ENCODE measurements at regions not wholly inside any gene's neighbourhood (a gene's known extent, or its start where the extent isn't known, plus 50 kb on each side); places are given as distances from the start of the nearest gene placed in this dataset.

DNA sequence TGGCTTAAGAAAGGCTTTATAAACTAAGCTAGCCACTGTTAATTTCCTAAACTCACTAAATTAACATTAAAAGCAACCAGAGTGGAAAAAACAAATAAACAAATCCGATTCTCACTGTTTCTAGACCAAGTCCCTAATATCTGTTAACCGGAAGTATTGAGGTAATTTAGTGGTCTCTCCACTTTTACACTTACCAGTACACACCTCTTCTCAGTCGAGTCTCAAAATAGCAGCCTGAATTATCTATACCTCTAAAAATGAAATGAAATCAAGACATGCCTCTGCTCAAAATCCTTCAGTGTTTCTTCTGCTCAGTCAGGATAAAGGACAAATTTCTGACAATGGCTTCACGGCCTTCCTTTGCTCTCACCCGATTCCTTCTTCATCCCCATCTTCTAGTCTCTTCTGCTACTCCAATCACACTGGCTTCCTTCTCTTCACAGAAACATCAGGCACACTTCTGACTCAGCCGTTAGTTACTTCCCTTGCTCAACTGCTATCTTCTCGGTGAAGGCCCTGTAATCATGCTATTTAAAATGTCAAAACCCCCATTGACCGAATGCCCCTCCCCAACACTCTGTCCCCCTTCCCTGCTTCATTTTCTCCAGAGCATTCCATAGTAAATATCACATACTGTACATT lies 161.3 kb downstream of the KITLG start:
- POLR2A ChIA-PET = no interaction called here
- no peaks in the 10 kb centered on the region for H3K9me3 ChIP-seq (ENCODE audit: control insufficient read depth, insufficient read depth, low read depth, low read length)
- H3K4me1 ChIP-seq (ENCODE audit: control insufficient read depth, insufficient read depth, low read length) = no peaks in the 10 kb centered on the region
- CTCF ChIA-PET = no interaction called here
- H3K4me3 ChIP-seq (ENCODE audit: low read depth, low read length) = no peak overlapping the region
- no peaks in the 10 kb centered on the region for H3K36me3 ChIP-seq (ENCODE audit: control insufficient read depth in 2 of 2, insufficient read depth in 1 of 2, low read length in 2 of 2)
- TF ChIP-seq ZNF157 (tag by site-specific recombination; IDR thresholded peaks at IDR 0.05) (no peak), ZBTB21 (tag by site-specific recombination; IDR thresholded peaks at IDR 0.05) (no peak), ZNF555 (tag by site-specific recombination; conservative IDR thresholded peaks at IDR 0.05) (no peak), ZNF391 (tag by site-specific recombination; IDR thresholded peaks at IDR 0.05; ENCODE audit: borderline replicate concordance, low read depth) (no peak)
- H3K27ac ChIP-seq (ENCODE audit: extremely low read depth, low read depth, low read length) = no peak overlapping the region

DNA sequence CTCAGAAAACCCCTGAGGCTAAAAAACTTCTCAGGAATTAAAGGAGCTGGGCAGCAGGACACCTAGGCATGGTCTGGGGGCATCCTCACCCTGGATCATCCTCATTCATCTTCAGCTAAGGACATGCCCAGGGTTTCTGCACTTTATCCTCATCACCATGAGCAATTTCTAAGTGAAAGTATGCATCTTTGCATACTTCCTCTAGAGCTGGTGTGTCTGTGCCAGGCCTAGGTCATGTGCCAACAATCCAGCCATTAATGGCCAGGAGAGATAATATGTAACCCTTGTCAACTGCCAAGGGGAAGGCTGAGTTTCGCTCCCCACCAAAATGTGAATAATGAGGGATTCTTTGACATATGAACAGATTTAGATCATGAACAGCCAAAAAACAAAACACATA lies 160.5 kb downstream of the KITLG start:
- ChIA-PET POLR2A (no interaction called here), CTCF (no interaction called here)
- Histone ChIP-seq H3K4me3 (ENCODE audit: low read depth, low read length) (no peak overlapping the region), H3K9me3 (ENCODE audit: control insufficient read depth, insufficient read depth, low read depth, low read length) (no peaks in the 10 kb centered on the region), H3K36me3 (ENCODE audit: control insufficient read depth in 2 of 2, insufficient read depth in 1 of 2, low read length in 2 of 2) (no peaks in the 10 kb centered on the region), H3K27ac (ENCODE audit: extremely low read depth, low read depth, low read length) (no peak overlapping the region), H3K4me1 (ENCODE audit: control insufficient read depth, insufficient read depth, low read length) (no peaks in the 10 kb centered on the region)
- TF ChIP-seq YY2 (tag by site-specific recombination; IDR thresholded peaks at IDR 0.05) = no peak
- TF ChIP-seq, protein P1, sequence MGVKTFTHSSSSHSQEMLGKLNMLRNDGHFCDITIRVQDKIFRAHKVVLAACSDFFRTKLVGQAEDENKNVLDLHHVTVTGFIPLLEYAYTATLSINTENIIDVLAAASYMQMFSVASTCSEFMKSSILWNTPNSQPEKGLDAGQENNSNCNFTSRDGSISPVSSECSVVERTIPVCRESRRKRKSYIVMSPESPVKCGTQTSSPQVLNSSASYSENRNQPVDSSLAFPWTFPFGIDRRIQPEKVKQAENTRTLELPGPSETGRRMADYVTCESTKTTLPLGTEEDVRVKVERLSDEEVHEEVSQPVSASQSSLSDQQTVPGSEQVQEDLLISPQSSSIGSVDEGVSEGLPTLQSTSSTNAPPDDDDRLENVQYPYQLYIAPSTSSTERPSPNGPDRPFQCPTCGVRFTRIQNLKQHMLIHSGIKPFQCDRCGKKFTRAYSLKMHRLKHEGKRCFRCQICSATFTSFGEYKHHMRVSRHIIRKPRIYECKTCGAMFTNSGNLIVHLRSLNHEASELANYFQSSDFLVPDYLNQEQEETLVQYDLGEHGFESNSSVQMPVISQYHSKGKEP (tag by site-specific recombination; IDR thresholded peaks at IDR 0.05) = no peak
- TF ChIP-seq ZNF626 (tag by site-specific recombination; IDR thresholded peaks at IDR 0.05) = no peak
- TF ChIP-seq ZNF146 (tag by site-specific recombination; IDR thresholded peaks at IDR 0.05) = no peak
- no peak for TF ChIP-seq MZF1 (tag by site-specific recombination; IDR thresholded peaks at IDR 0.05; ENCODE audit: borderline replicate concordance)
- no peak for TF ChIP-seq ZNF514 (tag by site-specific recombination; IDR thresholded peaks at IDR 0.05)

DNA sequence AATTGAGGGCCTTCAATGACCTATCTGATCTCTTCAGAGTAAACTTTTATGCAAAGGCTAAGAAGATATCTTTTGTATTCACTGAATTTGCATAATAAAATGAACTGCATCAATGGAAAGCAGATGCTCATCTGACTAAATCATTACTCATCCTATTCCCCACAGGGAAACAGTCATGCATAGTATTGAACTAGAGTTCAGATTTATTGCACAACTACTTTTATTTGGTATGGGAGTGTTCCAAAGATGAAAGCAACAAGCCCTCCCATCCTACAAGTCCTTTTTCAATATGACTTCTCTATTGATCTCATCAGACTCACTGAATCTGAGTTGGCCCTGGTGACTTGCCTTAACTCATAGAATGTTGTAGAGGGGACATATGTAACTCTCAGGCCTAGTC lies 159.8 kb downstream of the KITLG start:
- CTCF ChIA-PET = no interaction called here
- POLR2A ChIA-PET = no interaction called here

DNA sequence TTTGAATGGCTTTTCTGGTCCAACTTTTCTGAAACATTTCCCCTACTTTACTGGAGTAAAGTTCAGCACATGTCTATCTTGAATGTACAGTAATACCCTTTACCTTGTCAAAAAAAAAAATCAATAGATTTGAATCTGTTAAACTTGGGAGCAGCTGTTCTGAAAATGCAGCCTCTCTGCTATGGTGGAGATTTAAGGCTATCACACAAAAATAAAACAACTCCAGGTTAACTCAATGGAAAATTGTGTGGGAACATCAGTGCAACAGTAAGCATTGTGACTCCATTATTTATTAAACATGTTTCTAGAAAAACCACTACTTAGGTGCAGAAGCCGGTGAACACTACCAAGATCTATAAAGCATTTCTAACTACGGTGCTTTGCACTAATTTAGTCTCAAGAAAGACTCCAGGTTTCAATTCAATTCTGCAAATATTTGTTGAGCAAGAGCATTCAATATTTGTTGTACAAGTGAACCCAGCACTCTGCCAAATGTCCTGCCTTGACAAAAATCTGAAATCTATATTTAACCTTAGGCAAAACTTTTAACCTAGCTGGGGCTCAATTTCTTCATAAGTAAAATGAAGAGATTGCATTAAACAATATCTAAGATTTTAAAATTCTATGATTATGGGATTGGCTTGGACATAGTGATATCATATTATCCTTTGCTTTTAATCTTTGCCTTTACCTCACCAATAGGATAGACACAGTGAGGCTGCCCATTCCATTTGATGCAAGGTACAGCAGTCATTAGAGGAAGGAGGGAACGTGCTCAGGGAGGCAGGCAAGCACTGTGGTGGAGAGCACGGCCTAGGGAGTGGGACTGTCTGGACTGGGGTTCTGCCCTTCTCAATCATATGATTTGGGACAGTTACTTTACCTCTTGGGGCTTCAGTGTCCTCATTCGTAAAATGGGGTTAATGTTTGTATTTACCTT lies 155.2 kb downstream of the KITLG start:
- CTCF ChIA-PET = interaction anchor here (0.6 kb wide), 1 partner anchor 132 kb away, joined by 3 read pairs; no protein-coding TSS in a partner anchor
- Histone ChIP-seq H3K4me1 (ENCODE audit: control insufficient read depth, insufficient read depth, low read length) (no peaks in the 10 kb centered on the region), H3K4me3 (ENCODE audit: low read depth, low read length) (no peak overlapping the region), H3K36me3 (ENCODE audit: control insufficient read depth in 2 of 2, insufficient read depth in 1 of 2, low read length in 2 of 2) (no peaks in the 10 kb centered on the region), H3K9me3 (ENCODE audit: control insufficient read depth, insufficient read depth, low read depth, low read length) (no peaks in the 10 kb centered on the region), H3K27ac (ENCODE audit: extremely low read depth, low read depth, low read length) (no peak overlapping the region)
- POLR2A ChIA-PET = no interaction called here
- no peak for TF ChIP-seq ZNF404 (tag by site-specific recombination; IDR thresholded peaks at IDR 0.05)
- TF ChIP-seq, protein P2, sequence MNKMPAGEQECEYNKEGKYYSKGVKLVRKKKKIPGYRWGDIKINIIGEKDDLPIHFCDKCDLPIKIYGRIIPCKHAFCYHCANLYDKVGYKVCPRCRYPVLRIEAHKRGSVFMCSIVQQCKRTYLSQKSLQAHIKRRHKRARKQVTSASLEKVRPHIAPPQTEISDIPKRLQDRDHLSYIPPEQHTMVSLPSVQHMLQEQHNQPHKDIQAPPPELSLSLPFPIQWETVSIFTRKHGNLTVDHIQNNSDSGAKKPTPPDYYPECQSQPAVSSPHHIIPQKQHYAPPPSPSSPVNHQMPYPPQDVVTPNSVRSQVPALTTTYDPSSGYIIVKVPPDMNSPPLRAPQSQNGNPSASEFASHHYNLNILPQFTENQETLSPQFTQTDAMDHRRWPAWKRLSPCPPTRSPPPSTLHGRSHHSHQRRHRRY (tag by site-specific recombination; IDR thresholded peaks at IDR 0.05) = no peak
- TF ChIP-seq ZNF785 (tag by site-specific recombination; IDR thresholded peaks at IDR 0.05) = no peak
- no peak for TF ChIP-seq ZNF133 (tag by site-specific recombination; IDR thresholded peaks at IDR 0.05)
- TF ChIP-seq KLF7 (tag by site-specific recombination; IDR thresholded peaks at IDR 0.05; ENCODE audit: borderline replicate concordance) = no peak
- TF ChIP-seq ZBTB8A (tag by site-specific recombination; IDR thresholded peaks at IDR 0.05) = no peak
- TF ChIP-seq ZNF138 (tag by site-specific recombination; IDR thresholded peaks at IDR 0.05; ENCODE audit: borderline replicate concordance) = no peak
- TF ChIP-seq, protein P3, sequence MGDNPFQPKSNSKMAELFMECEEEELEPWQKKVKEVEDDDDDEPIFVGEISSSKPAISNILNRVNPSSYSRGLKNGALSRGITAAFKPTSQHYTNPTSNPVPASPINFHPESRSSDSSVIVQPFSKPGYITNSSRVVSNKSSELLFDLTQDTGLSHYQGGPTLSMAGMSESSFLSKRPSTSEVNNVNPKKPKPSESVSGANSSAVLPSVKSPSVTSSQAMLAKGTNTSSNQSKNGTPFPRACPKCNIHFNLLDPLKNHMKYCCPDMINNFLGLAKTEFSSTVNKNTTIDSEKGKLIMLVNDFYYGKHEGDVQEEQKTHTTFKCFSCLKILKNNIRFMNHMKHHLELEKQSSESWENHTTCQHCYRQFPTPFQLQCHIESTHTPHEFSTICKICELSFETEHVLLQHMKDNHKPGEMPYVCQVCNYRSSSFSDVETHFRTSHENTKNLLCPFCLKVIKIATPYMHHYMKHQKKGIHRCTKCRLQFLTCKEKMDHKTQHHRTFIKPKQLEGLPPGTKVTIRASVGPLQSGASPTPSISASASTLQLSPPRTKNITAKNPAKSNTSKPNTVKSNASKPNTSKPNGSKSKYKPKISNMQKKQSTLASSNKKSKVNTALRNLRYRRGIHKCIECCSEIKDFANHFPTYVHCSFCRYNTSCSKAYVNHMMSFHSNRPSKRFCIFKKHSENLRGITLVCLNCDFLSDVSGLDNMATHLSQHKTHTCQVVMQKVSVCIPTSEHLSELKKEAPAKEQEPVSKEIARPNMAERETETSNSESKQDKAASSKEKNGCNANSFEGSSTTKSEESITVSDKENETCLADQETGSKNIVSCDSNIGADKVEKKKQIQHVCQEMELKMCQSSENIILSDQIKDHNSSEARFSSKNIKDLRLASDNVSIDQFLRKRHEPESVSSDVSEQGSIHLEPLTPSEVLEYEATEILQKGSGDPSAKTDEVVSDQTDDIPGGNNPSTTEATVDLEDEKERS (tag by site-specific recombination; IDR thresholded peaks at IDR 0.05) = no peak
- TF ChIP-seq, protein P4, sequence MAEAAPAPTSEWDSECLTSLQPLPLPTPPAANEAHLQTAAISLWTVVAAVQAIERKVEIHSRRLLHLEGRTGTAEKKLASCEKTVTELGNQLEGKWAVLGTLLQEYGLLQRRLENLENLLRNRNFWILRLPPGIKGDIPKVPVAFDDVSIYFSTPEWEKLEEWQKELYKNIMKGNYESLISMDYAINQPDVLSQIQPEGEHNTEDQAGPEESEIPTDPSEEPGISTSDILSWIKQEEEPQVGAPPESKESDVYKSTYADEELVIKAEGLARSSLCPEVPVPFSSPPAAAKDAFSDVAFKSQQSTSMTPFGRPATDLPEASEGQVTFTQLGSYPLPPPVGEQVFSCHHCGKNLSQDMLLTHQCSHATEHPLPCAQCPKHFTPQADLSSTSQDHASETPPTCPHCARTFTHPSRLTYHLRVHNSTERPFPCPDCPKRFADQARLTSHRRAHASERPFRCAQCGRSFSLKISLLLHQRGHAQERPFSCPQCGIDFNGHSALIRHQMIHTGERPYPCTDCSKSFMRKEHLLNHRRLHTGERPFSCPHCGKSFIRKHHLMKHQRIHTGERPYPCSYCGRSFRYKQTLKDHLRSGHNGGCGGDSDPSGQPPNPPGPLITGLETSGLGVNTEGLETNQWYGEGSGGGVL (tag by site-specific recombination; IDR thresholded peaks at IDR 0.05) = no peak

More for the DNA sequence above, 159.8 kb downstream of the KITLG start:
- Histone ChIP-seq H3K9me3 (ENCODE audit: control insufficient read depth, insufficient read depth, low read depth, low read length) (no peaks in the 10 kb centered on the region), H3K36me3 (ENCODE audit: control insufficient read depth in 2 of 2, insufficient read depth in 1 of 2, low read length in 2 of 2) (no peaks in the 10 kb centered on the region), H3K4me1 (ENCODE audit: control insufficient read depth, insufficient read depth, low read length) (no peaks in the 10 kb centered on the region), H3K27ac (ENCODE audit: extremely low read depth, low read depth, low read length) (no peak overlapping the region), H3K4me3 (ENCODE audit: low read depth, low read length) (no peak overlapping the region)
- TF ChIP-seq ZNF133 (tag by site-specific recombination; IDR thresholded peaks at IDR 0.05) = no peak
